Hepatocyte (in vitro differentiated cells): ENCODE measurements at regions not wholly inside any gene's neighbourhood (a gene's known extent, or its start where the extent isn't known, plus 50 kb on each side); places are given as distances from the start of the nearest gene placed in this dataset.

Experiments used
- DNase-seq: peaks from one replicate; pipeline ENCODE4 v3.0.0-alpha.2; 2016; ENCODE audit warnings: low spot score
- H2AFZ ChIP-seq: fragments of 200-600 bp; sonication (generic); 2 replicates; pipeline ENCODE4 v1.6.0; 2016; ENCODE audit warnings: antibody characterized with exemption, mild to moderate bottlenecking
- H3K27ac ChIP-seq: fragments of 200-600 bp; sonication (generic); 2 replicates; pipeline ENCODE4 v1.5.1; 2016; ENCODE audit warnings: mild to moderate bottlenecking
- H3K27me3 ChIP-seq: fragments of 200-600 bp; sonication (generic); 2 replicates; pipeline ENCODE4 v1.6.1; 2016
- H3K36me3 ChIP-seq: fragments of 200-600 bp; sonication (generic); replicated peaks from 2 replicates; pipeline ENCODE4 v1.5.1; 2016; ENCODE audit warnings: low read depth; ENCODE audit not compliant: insufficient read depth
- H3K4me1 ChIP-seq: fragments of 200-600 bp; sonication (generic); 2 replicates; pipeline ENCODE4 v1.5.1; 2016; ENCODE audit warnings: mild to moderate bottlenecking, moderate library complexity; ENCODE audit not compliant: insufficient read depth
- H3K4me2 ChIP-seq: fragments of 200-600 bp; sonication (generic); 2 replicates; pipeline ENCODE4 v1.6.0; 2016
- H3K4me3 ChIP-seq: fragments of 200-600 bp; sonication (generic); 2 replicates; pipeline ENCODE4 v1.5.1; 2016; ENCODE audit warnings: mild to moderate bottlenecking
- H3K79me2 ChIP-seq: fragments of 200-600 bp; sonication (generic); 2 replicates; pipeline ENCODE4 v1.6.0; 2017; ENCODE audit warnings: mild to moderate bottlenecking
- H3K9me2 ChIP-seq: fragments of 200-600 bp; sonication (generic); replicated peaks from 2 replicates; pipeline ENCODE4 v1.6.0; 2017; ENCODE audit warnings: mild to moderate bottlenecking; ENCODE audit not compliant: insufficient read depth
- H3K9me3 ChIP-seq: fragments of 200-600 bp; sonication (generic); 2 replicates; pipeline ENCODE4 v1.5.1; 2016; ENCODE audit warnings: low read depth, mild to moderate bottlenecking
- H4K20me1 ChIP-seq: fragments of 200-600 bp; sonication (generic); 2 replicates; pipeline ENCODE4 v1.6.0; 2016; ENCODE audit warnings: mild to moderate bottlenecking; ENCODE audit not compliant: insufficient read depth, poor library complexity, severe bottlenecking
- CTCF ChIP-seq: fragments of 200-600 bp; sonication (generic); IDR thresholded peaks from 2 replicates; pipeline ENCODE4 v1.5.1; 2016; ENCODE audit warnings: antibody characterized with exemption, mild to moderate bottlenecking; ENCODE audit not compliant: poor library complexity
- EZH2 ChIP-seq: fragments of 200-600 bp; sonication (generic); IDR thresholded peaks from 2 replicates; pipeline ENCODE4 v1.6.1; 2016; ENCODE audit warnings: antibody characterized with exemption, mild to moderate bottlenecking, borderline replicate concordance
- EZH2phosphoT487 ChIP-seq: fragments of 200-600 bp; sonication (generic); IDR thresholded peaks from one replicate; pipeline ENCODE4 v1.6.1; 2018; ENCODE audit warnings: antibody characterized with exemption, mild to moderate bottlenecking, low read depth, moderate library complexity; ENCODE audit not compliant: unreplicated experiment, severe bottlenecking
- WGBS: methylation state at CpG from one replicate; pipeline ENCODE4 v1.1.6; 2016; ENCODE audit warnings: low lambda C conversion rate; ENCODE audit errors: missing lambda C conversion rate; 5-methylcytosine and 5-hydroxymethylcytosine counted together

DNA sequence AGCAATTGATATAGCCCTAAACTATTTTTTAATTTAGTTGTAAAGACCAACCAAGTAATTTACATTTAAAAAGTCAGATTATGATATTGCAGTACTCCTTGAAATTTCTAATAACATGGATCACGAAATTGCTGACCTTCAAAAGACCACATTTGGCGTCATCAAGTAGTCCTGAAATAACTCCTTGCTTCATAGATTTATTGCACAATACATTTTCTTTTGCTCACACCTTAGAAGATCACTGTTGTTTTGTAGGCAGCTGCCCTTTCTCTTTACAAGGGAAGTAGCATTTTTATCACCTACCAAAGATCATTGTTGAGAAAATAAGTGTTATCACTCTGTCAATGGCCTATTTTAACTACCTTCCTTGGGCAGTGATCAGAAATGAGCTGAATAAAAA, 815.8 kb downstream of the METTL15 start:
- Histone ChIP-seq H3K4me1 (no peaks in the 10 kb centered on the region), H3K9me2 (no peaks in the 10 kb centered on the region)

GRCh38 chr11:28922386-28922981, 814.3 kb downstream of the METTL15 start:
- DNase-seq = no peak
- Histone ChIP-seq H2AFZ (no peak overlapping the region), H3K9me2 (no peaks in the 10 kb centered on the region), H3K79me2 (no peaks in the 10 kb centered on the region), H3K4me2 (no peak overlapping the region), H3K27me3 (no peaks in the 10 kb centered on the region), H3K4me1 (no peaks in the 10 kb centered on the region), H3K9me3 (no peaks in the 10 kb centered on the region), H4K20me1 (no peaks in the 10 kb centered on the region), H3K4me3 (no peak overlapping the region), H3K27ac (no peak overlapping the region), H3K36me3 (no peaks in the 10 kb centered on the region)
- TF ChIP-seq CTCF (no peak), EZH2phosphoT487 (no peak), EZH2 (no peak)
- 43% methylated on average over 2 of the region's 2 CpGs for WGBS

More for the DNA sequence above, 815.8 kb downstream of the METTL15 start:
- no peak overlapping the region for H2AFZ ChIP-seq
- H3K4me2 ChIP-seq = no peak overlapping the region
- no peak overlapping the region for H3K27ac ChIP-seq
- H4K20me1 ChIP-seq = no peaks in the 10 kb centered on the region
- H3K4me3 ChIP-seq = no peak overlapping the region
- no peaks in the 10 kb centered on the region for H3K27me3 ChIP-seq
- TF ChIP-seq EZH2phosphoT487 (no peak), EZH2 (no peak), CTCF (no peak)
- DNase-seq = no peak
- H3K79me2 ChIP-seq = no peaks in the 10 kb centered on the region
- no peaks in the 10 kb centered on the region for H3K9me3 ChIP-seq
- H3K36me3 ChIP-seq = no peaks in the 10 kb centered on the region
- 87% methylated on average over 2 of the region's 2 CpGs for WGBS

GRCh38 chr11:28919194-28919593, 811.0 kb downstream of the METTL15 start:
- 88% methylated on average over 5 of the region's 5 CpGs for WGBS
- H3K9me2 ChIP-seq = no peaks in the 10 kb centered on the region
- H3K79me2 ChIP-seq = no peaks in the 10 kb centered on the region
- no peak for DNase-seq
- H3K36me3 ChIP-seq = no peaks in the 10 kb centered on the region
- H3K4me1 ChIP-seq = no peaks in the 10 kb centered on the region
- H3K4me2 ChIP-seq = no peak overlapping the region
- TF ChIP-seq CTCF (no peak), EZH2 (no peak), EZH2phosphoT487 (no peak)
- H3K9me3 ChIP-seq = no peaks in the 10 kb centered on the region
- no peaks in the 10 kb centered on the region for H4K20me1 ChIP-seq
- H3K4me3 ChIP-seq = no peak overlapping the region
- no peaks in the 10 kb centered on the region for H3K27me3 ChIP-seq
- no peak overlapping the region for H3K27ac ChIP-seq
- H2AFZ ChIP-seq = no peak overlapping the region

GRCh38 chr11:28913883-28914282, 805.7 kb downstream of the METTL15 start:
- Histone ChIP-seq H3K36me3 (no peaks in the 10 kb centered on the region), H4K20me1 (no peaks in the 10 kb centered on the region), H3K9me3 (no peaks in the 10 kb centered on the region), H3K27me3 (no peaks in the 10 kb centered on the region), H3K9me2 (no peaks in the 10 kb centered on the region), H3K27ac (no peak overlapping the region), H3K4me1 (no peaks in the 10 kb centered on the region), H3K4me2 (no peak overlapping the region), H2AFZ (no peak overlapping the region), H3K4me3 (no peak overlapping the region), H3K79me2 (no peaks in the 10 kb centered on the region)
- TF ChIP-seq CTCF (no peak), EZH2phosphoT487 (no peak), EZH2 (no peak)
- no peak for DNase-seq
